HepG2 (cell line): ENCODE measurements at regions not wholly inside any gene's neighbourhood (a gene's known extent, or its start where the extent isn't known, plus 50 kb on each side); places are given as distances from the start of the nearest gene placed in this dataset.

ENCODE experiments used
- ADNP ChIP-seq: sonication (generic); formaldehyde crosslinking; IDR thresholded peaks from 2 replicates; pipeline ENCODE4 v1.4.0; 2020; ENCODE audit warnings: missing genetic modification reagents
- CREB1 ChIP-seq, 2 experiments: fragments of 450-650 bp in 1 of 2; IDR thresholded peaks; 2 replicates each; pipeline ENCODE4 v1.6.1; 2016 to 2017; ENCODE audit warnings: control low read depth in 1 of 2, mild to moderate bottlenecking in 1 of 2, missing compliant biosample characterization in 1 of 2, missing genetic modification characterization in 1 of 2
- ESRRA ChIP-seq: sonication (generic); formaldehyde crosslinking; IDR thresholded peaks from 2 replicates; pipeline ENCODE4 v1.5.1; 2020; ENCODE audit warnings: mild to moderate bottlenecking, low read depth, missing genetic modification reagents
- FLYWCH1 ChIP-seq: sonication (generic); formaldehyde crosslinking; IDR thresholded peaks from 2 replicates; pipeline ENCODE4 v1.8.1; 2023; ENCODE audit warnings: mild to moderate bottlenecking, missing genetic modification reagents
- GTF2F1 ChIP-seq: fragments of 150-350 bp; IDR thresholded peaks from 2 replicates; pipeline ENCODE4 v1.6.1; 2014; ENCODE audit warnings: low read length
- GZF1 ChIP-seq: sonication (generic); formaldehyde crosslinking; IDR thresholded peaks from 2 replicates; pipeline ENCODE4 v1.5.1; 2020; ENCODE audit warnings: mild to moderate bottlenecking, missing genetic modification reagents
- NFE2L1 ChIP-seq: sonication (generic); formaldehyde crosslinking; IDR thresholded peaks from 2 replicates; pipeline ENCODE4 v1.4.0; 2020; ENCODE audit warnings: missing genetic modification reagents, mild to moderate bottlenecking, borderline replicate concordance
- SNAI1 ChIP-seq: sonication (generic); formaldehyde crosslinking; IDR thresholded peaks from 2 replicates; pipeline ENCODE4 v1.5.0; 2020; ENCODE audit warnings: mild to moderate bottlenecking, missing genetic modification reagents, borderline replicate concordance
- SRSF4 ChIP-seq: fragments of 200-400 bp; formaldehyde crosslinking; IDR thresholded peaks from one replicate; pipeline ENCODE4 v1.6.1; 2018; ENCODE audit warnings: mild to moderate bottlenecking, low read depth, low read length, moderate library complexity; ENCODE audit not compliant: poor library complexity, severe bottlenecking
- TCF7L2 ChIP-seq: IDR thresholded peaks from 2 replicates; pipeline ENCODE4 v1.6.1; 2011; ENCODE audit warnings: mild to moderate bottlenecking, low read depth, low read length, moderate library complexity
- YEATS4 ChIP-seq: sonication (generic); formaldehyde crosslinking; IDR thresholded peaks from 2 replicates; pipeline ENCODE4 v1.4.0; 2020; ENCODE audit warnings: missing genetic modification reagents, borderline replicate concordance
- ZFP37 ChIP-seq: sonication (generic); formaldehyde crosslinking; IDR thresholded peaks from 2 replicates; pipeline ENCODE4 v1.4.0; 2020; ENCODE audit warnings: missing genetic modification reagents, borderline replicate concordance
- ZFY ChIP-seq: sonication (generic); formaldehyde crosslinking; IDR thresholded peaks from 2 replicates; pipeline ENCODE4 v1.4.0; 2020; ENCODE audit warnings: missing genetic modification reagents
- ZKSCAN1 ChIP-seq: fragments of 150-350 bp; IDR thresholded peaks from 2 replicates; pipeline ENCODE4 v1.6.1; 2014; ENCODE audit warnings: low read length
- ZNF331 ChIP-seq: sonication (generic); formaldehyde crosslinking; IDR thresholded peaks from 2 replicates; pipeline ENCODE4 v1.4.0; 2020; ENCODE audit warnings: missing genetic modification reagents
- ZNF570 ChIP-seq: sonication (generic); formaldehyde crosslinking; IDR thresholded peaks from 2 replicates; pipeline ENCODE4 v1.4.0; 2020; ENCODE audit warnings: mild to moderate bottlenecking, missing genetic modification reagents, borderline replicate concordance
- TF ChIP-seq, protein P1 (sequence below): sonication (generic); formaldehyde crosslinking; IDR thresholded peaks from 2 replicates; pipeline ENCODE4 v1.9.0; 2022; ENCODE audit warnings: missing genetic modification reagents, mild to moderate bottlenecking, borderline replicate concordance
- TF ChIP-seq, protein P2 (sequence below): sonication (generic); formaldehyde crosslinking; IDR thresholded peaks from 2 replicates; pipeline ENCODE4 v1.5.1; 2020; ENCODE audit warnings: mild to moderate bottlenecking, missing genetic modification reagents
- TF ChIP-seq, protein P3 (sequence below): sonication (generic); formaldehyde crosslinking; conservative IDR thresholded peaks from 2 replicates; pipeline ENCODE4 v1.4.0; 2020; ENCODE audit warnings: missing genetic modification reagents
- TF ChIP-seq, protein P4 (sequence below): sonication (generic); formaldehyde crosslinking; IDR thresholded peaks from 2 replicates; pipeline ENCODE4 v1.4.0; 2020; ENCODE audit warnings: missing genetic modification reagents
- TF ChIP-seq, protein P5 (sequence below): fragments of 450-650 bp; IDR thresholded peaks from 2 replicates; pipeline ENCODE4 v1.6.1; 2017

DNA sequence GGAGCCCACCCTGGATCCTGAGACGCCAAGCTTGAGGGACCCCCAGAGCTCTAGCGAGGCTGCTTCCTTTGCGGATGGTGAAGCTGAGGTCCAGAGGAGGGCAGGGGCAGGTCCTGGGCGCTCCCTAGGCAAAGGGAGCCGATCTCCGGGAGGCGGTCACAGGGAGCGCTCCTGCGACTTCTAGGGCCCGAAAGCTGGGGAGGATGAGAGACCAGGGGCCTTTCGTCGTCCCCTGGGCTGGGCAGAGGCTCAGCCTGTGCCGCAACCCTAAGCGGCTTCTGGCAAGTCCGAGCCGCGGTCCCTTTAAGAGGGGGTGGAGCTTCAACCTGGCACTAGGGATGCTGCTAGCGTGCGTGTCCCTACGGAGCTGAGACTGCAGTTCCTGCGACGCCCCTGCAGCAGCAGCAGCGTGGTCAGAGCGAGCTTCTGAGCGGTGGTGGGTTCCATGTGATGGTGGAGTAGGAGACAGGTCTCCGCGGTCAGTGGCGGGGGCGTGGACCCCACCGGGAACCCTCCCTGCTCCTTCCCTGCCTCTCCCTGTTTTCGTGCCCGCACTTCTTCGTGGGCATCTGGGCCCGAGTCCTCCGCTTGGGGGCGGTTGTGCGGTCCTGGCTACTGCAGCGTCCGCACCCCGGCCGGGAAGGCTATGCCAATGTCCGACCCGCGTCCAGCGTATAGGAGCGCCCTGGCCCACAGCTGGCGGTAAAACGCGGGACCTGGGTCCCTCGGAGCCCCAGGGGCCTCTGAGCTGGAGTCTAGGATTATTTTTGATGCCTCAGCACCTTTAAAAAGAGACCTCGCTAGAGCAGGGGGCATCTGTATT is 154.6 kb downstream of the CCDC74A start (continued):
- TF ChIP-seq, protein P1, sequence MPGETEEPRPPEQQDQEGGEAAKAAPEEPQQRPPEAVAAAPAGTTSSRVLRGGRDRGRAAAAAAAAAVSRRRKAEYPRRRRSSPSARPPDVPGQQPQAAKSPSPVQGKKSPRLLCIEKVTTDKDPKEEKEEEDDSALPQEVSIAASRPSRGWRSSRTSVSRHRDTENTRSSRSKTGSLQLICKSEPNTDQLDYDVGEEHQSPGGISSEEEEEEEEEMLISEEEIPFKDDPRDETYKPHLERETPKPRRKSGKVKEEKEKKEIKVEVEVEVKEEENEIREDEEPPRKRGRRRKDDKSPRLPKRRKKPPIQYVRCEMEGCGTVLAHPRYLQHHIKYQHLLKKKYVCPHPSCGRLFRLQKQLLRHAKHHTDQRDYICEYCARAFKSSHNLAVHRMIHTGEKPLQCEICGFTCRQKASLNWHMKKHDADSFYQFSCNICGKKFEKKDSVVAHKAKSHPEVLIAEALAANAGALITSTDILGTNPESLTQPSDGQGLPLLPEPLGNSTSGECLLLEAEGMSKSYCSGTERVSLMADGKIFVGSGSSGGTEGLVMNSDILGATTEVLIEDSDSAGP (CRISPR knock-in tag) = peak; percentile 100
- TF ChIP-seq FLYWCH1 (no peak), CREB1 (IDR thresholded peaks at IDR 0.05) (no peak), CREB1 (CRISPR knock-in tag; IDR thresholded peaks at IDR 0.05) (no peak), ESRRA (CRISPR knock-in tag) (peak; percentile 60; the same call in 1 of the 2 replicates), ZFP37 (peak; percentile 80; the same call in 1 of the 2 replicates), ZKSCAN1 (no peak), ZFY (CRISPR knock-in tag) (peak; percentile 81), SNAI1 (0 out of 2 replicates have a peak, but pooled peaks have one; percentile 73), TCF7L2 (no peak), GTF2F1 (no peak), YEATS4 (CRISPR knock-in tag) (peak; percentile 86), GZF1 (peak; percentile 89), SRSF4 (no peak), ADNP (no peak), ZNF331 (peak; percentile 77), ZNF570 (CRISPR knock-in tag) (no peak), NFE2L1 (CRISPR knock-in tag) (0 out of 2 replicates have a peak, but pooled peaks have one; percentile 49)
- TF ChIP-seq, protein P2, sequence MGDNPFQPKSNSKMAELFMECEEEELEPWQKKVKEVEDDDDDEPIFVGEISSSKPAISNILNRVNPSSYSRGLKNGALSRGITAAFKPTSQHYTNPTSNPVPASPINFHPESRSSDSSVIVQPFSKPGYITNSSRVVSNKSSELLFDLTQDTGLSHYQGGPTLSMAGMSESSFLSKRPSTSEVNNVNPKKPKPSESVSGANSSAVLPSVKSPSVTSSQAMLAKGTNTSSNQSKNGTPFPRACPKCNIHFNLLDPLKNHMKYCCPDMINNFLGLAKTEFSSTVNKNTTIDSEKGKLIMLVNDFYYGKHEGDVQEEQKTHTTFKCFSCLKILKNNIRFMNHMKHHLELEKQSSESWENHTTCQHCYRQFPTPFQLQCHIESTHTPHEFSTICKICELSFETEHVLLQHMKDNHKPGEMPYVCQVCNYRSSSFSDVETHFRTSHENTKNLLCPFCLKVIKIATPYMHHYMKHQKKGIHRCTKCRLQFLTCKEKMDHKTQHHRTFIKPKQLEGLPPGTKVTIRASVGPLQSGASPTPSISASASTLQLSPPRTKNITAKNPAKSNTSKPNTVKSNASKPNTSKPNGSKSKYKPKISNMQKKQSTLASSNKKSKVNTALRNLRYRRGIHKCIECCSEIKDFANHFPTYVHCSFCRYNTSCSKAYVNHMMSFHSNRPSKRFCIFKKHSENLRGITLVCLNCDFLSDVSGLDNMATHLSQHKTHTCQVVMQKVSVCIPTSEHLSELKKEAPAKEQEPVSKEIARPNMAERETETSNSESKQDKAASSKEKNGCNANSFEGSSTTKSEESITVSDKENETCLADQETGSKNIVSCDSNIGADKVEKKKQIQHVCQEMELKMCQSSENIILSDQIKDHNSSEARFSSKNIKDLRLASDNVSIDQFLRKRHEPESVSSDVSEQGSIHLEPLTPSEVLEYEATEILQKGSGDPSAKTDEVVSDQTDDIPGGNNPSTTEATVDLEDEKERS (CRISPR knock-in tag) = peak; percentile 85
- TF ChIP-seq, protein P3, sequence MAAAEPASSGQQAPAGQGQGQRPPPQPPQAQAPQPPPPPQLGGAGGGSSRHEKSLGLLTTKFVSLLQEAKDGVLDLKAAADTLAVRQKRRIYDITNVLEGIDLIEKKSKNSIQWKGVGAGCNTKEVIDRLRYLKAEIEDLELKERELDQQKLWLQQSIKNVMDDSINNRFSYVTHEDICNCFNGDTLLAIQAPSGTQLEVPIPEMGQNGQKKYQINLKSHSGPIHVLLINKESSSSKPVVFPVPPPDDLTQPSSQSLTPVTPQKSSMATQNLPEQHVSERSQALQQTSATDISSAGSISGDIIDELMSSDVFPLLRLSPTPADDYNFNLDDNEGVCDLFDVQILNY (CRISPR knock-in tag) = no peak; the same call in 1 of the 2 replicates
- TF ChIP-seq, protein P4, sequence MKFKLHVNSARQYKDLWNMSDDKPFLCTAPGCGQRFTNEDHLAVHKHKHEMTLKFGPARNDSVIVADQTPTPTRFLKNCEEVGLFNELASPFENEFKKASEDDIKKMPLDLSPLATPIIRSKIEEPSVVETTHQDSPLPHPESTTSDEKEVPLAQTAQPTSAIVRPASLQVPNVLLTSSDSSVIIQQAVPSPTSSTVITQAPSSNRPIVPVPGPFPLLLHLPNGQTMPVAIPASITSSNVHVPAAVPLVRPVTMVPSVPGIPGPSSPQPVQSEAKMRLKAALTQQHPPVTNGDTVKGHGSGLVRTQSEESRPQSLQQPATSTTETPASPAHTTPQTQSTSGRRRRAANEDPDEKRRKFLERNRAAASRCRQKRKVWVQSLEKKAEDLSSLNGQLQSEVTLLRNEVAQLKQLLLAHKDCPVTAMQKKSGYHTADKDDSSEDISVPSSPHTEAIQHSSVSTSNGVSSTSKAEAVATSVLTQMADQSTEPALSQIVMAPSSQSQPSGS (CRISPR knock-in tag) = no peak; the same call in 1 of the 2 replicates
- TF ChIP-seq, protein P5, sequence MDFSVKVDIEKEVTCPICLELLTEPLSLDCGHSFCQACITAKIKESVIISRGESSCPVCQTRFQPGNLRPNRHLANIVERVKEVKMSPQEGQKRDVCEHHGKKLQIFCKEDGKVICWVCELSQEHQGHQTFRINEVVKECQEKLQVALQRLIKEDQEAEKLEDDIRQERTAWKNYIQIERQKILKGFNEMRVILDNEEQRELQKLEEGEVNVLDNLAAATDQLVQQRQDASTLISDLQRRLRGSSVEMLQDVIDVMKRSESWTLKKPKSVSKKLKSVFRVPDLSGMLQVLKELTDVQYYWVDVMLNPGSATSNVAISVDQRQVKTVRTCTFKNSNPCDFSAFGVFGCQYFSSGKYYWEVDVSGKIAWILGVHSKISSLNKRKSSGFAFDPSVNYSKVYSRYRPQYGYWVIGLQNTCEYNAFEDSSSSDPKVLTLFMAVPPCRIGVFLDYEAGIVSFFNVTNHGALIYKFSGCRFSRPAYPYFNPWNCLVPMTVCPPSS = no peak
